Islet of Langerhans (tissue), 1 donor: ENCODE measurements at regions not wholly inside any gene's neighbourhood (a gene's known extent, or its start where the extent isn't known, plus 50 kb on each side); places are given as distances from the start of the nearest gene placed in this dataset.

Experiments
- FAIRE-seq: peaks from one replicate; lab custom pipeline; 2011; peaks lifted over from hg19 to GRCh38; lab: Jason Lieb, UNC

DNA sequence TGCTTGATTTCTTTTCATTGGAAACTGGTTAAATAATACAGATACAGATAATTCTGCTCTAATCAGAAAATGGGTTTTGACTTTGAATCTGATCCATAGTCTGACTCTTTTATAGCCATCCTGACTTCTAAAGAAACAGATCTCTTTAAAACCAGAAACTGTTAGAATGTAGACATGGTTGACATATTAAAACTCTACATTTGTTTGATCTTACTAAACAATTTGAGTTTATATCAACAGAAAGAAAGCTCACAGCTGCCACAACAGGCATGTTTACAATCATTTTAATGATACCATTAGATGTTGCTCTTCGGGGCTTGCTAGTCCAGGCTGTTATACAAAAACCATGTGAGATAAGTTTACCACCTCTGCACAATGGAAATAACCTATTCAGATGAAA lies 193.0 kb upstream of the SEMA3A start:
- no peak for FAIRE-seq

DNA sequence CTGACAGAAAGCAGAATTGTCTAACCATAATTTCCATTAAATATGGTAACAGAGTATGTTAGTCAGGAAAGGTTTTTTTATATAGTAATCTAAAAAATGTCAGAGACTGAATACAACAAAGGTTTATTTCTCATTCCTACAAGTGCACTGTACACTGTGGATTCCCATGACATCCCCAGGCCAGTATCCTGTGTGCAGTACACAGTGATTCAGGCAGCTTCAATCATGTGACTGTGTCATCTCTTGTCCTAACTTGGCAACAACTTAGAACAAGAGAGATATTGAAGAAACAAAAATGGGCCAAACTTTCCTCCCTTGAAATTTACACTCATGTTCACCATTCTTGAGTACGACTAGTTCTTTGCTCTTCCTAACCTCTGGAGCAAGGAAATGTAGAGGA lies 189.8 kb upstream of the SEMA3A start:
- FAIRE-seq, result no peak

DNA sequence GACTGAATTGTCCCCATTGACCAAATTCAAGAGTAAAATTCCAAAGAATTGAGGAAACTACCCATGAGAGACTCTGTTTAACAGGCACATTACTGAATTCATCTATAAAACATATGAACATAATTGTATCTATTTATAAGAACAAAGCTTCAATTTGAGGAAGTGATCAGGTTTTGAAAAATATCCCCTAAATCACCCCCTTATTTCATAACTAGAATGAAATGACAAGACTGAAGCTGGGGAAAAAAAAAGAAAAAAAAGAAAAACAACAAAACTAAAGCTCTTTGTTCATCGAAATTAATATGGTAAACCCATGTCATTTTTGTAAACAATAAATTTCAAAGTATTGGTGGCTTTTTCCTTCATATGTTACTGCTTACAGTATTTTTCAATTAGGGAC lies 184.9 kb upstream of the SEMA3A start:
- FAIRE-seq, result no peak

DNA sequence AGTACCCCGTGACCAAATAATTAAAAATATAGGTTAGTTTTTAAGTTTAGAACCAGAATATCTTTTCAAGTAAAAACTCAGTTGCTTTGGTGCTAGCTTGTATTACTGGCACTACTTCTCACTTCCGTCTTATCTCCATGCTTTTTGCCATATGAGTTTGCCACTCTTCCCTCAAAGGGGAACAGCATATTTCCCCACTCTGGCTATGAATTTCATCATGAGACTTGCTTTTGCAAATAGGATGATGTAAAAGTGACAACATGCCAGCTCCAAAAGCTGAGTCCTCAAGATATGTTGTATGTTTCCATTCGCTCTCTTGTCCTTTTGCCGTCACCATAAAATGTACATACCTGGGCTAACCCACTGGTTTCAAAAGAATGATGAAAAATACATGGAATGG lies 178.1 kb upstream of the SEMA3A start:
- FAIRE-seq, result no peak

DNA sequence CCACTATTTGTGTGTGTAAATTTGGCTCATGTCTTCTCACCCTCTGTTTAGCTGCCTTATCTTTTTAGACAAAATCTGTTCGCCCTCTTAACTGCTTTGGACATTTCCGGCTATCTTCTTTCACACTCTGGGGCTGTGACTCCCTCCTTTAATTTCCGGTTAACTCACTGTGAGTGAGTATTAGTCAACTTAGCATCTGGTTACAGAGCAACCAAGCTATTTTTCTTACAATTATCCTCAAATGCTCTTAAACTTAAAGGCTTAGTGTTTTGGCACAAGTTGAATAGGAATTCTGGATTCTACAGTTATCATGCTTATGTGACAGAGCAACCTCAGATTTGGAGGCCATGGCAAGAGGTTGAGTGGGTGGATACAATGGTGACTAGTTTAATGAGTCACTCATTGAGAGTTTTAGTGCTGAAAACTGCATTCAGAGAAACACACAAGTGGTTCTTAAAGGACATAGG lies 177.6 kb upstream of the SEMA3A start:
- no peak for FAIRE-seq

DNA sequence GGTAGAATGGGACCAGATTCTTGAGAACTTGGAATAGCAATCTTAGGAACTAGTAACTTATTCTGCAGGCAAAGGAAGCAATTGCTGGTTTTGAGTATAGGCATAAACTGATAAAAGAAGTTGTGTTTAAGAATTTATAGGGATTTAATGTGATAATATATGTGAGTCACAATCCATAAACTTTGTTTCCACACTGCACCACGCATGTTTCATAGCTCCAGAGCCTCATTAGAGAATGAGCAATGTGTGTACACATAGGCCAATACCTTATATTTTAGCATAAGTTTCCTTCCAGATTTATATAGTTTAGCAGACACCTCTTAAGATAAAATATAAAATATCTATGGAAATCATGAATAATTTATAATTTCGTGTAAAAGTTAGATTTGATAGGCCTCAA lies 175.5 kb upstream of the SEMA3A start:
- FAIRE-seq, result no peak

DNA sequence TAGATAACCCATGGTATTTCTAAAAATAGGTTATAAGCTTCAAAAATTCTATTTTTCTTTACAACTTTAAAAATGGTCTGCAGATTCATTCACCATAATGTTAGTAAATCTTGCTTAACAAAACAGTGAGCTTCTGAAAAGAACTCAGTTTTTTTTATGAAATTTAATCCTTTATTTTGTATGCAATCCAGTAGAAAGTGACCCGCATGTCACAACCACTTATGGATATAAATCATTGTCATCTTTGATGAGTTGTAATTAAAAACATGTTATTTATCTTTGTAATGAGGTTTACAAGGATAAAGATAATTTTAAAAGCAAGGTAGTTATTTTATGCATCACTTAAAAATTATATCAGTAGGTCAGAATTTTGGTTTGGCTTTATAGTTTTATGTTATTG lies 173.5 kb upstream of the SEMA3A start:
- FAIRE-seq, result no peak

DNA sequence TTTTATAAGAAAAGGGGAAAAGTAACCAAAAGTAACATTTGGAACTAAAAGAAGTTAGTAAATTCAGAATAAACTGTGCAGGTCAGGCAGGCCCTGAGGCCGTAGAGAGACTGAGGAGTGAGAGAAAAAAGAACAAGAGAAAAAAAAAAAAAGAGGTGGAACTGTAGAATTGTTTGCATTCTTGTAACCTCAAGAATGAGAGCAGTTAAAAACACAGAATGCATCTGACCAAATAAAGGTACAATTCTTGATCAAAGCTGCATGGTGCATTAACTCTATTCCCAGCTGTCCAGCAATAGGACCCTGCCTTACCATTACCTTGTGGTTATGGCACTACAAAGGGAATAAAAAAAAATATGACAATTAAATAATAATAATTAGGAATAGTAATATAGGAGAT lies 170.1 kb upstream of the SEMA3A start:
- FAIRE-seq, result no peak

DNA sequence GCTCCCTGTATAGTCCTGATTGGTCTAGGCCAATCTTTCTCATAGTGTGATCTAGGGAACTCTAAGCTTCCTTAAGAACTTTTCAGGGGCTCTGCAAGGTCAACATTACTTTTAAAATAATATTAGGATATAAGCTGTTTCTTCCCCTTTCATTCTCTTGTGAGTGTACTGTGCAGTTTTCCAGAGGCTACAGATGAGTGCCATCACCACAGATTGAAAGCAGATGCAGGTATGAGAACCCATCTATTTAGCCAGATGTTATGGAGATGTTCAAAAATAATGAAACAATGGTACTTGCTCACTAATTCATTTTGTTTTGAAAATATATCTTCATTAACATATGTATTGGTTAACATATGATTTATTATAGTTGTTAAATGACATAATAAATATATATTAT lies 169.2 kb upstream of the SEMA3A start:
- no peak for FAIRE-seq

DNA sequence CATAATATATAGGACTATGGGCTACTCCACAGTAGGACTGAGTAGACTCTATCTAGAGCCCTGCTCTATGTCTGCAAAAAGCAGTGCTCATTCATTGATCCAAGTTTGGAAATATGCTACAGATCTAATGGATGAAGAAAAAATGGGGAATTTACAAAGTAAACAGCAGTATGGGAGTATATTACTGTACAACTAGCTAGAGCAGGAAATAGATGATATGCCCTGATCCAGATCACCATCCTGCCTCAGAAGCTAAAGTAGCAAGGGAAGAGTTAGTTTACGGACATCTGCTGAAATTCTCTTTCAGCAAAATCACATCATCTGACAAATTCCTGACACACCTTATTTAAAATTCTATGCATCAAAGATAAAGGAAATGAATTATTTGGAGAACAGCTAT lies 168.2 kb upstream of the SEMA3A start:
- no peak for FAIRE-seq

DNA sequence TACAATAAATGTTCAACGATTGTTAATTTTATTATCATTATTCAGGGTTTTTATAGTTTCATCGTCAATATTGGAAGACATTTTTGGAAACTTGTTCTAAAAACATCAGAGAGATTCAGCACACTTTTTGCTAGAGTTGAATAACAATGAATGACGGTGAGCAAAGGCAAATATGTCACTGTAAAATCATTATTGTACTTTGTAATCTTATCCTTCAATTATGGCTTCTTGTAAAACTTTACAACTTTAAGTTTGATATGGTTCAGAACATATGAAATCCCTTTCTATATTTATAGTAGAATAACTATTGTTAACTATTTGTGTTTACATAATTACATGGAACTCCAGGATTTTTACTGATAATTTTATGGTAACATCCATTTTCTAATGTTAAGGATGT lies 167.8 kb upstream of the SEMA3A start:
- FAIRE-seq, result no peak

DNA sequence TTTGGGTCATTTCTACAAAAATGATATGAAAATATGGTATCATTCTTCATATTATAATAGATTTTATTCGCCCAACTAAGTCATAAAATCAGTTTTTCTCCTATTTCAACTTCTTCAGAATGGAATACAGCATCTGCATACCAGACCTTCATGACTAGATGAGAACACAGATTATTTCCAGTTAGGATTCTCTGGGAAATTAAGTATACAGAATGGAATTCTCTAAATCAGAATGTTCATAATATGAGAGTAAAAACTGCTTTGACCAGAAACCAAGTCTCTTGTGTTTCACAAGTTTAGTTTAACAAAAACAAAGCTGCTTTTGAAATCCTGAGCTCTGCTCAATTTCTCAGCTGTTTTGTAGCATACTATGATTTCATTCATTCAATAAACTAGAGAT lies 160.3 kb upstream of the SEMA3A start:
- FAIRE-seq, result no peak

DNA sequence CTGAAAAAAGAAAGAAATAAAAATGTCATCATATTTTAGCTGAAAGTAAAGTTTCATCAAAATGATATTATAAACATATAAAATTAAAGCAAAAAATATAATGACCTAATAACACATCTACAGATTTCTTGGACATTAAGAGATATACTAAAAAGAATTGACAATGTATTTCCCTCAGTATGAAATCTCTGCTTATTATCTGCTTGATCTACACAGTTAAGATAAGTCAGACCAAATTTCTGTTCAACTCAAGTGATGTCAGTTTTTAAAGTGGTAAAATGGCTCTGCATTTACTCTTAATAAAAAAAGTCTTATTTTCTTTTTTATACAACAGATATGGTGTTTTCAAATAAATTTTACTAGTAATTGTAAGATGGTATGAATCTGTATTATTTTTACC lies 159.4 kb upstream of the SEMA3A start:
- no peak for FAIRE-seq

DNA sequence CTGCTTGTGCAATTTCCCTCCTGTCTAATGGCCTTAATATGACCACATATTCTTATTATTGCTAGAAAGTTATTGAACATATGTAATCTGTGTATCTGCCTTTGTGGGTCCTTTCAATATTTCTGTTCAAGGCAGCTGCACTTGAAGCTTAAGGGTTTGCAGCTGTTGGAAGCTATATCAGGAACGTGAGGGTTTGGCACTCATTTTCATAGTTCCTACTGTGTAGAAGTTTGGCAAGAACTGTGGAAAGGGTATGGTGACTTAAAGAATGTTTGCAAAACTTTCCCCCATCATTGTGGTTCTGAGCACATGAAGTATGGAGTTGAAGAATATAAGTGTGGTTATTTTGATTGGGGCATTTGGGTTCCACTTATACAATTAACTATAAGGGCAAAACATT lies 144.7 kb upstream of the SEMA3A start:
- no peak for FAIRE-seq

DNA sequence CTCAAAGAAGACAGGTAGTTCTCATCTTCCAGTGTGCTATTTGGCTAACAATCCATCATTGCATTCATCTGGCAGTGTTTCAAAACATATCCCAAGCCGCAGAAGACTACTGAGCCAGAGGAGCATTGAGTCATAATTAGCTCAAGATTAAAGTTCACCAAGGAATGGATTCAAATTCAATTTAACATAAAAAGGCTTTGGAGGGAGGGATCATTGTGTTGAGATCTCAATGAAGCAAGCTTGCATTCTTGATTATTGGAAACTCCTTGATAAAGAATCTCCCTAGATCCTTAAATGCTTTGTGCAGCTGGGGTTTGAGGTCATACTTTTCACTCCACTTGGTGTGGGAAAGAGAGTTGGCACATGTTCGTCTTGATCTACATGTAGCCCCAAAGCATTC lies 142.8 kb upstream of the SEMA3A start:
- no peak for FAIRE-seq

DNA sequence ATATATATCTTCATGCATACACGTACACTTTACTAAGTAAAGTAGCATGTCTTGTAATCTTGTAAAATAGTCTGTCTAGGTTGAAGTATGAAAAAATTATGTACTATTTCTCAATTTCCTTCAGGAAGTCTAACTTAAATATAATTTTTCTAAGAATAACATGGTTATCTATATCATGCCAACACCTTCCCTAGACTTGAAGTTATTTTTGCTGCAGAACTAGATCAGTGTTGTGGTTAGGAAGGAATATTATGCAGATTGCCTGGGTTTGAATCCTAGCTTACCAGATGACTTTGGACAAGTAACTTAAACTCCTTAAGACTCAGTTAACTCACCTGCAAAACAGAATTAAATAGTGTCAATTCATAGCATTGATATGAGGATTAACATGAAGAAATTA lies 142.2 kb upstream of the SEMA3A start:
- no peak for FAIRE-seq

DNA sequence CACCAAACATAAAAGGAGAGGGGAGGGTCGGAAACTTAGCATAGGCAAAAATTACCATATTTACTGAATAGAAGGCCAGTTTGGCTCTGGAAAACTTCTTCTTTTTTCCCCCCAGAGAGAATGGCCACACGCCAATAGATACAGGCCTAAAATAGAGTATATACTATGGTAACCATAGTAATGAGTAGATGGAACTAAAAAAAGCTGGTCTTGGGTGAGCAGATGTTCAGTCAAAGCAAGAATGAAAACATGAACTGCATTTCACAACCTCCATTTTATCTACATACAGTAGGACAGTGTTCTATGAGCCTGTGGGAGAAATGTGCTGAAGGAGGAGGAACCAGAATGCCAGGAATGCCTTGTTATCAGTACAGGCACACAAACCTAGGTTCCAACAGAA lies 141.7 kb upstream of the SEMA3A start:
- FAIRE-seq, result no peak

DNA sequence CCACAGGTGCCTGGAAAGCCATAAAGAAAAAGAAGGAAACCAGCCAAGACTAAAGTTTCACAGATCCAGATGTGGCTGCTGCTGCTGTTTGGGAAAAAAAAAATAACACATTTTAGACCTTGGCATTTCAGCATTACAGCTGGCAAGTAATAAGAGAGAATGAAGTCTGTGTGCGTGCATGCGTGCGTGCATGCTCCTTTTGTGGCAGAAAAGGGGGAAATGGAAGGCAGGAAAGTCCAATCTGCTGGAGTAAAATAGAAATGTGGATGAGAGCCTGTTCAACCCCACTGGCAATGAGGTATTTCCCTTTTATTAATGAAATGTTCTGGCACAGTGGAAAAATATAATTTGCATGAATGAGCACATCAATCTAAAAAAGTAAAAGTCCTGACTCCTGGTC lies 137.0 kb upstream of the SEMA3A start:
- FAIRE-seq, result no peak

DNA sequence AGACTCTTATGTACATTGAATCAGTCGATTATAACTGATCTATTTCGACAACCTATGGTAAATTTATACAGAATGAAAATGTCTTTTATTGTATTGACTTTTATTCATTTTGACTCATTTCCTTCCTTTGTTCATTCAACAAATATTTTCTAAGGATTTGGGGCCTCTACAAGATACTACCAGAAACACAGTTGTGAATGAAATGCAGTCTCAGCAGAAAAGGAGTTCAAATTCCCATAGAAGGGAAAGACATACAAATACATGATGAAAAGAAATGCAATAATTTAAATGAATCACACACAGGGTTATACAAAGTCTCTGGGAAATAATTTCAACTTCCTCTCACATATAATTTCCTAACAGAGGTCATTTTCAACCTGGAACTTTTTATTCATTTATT lies 134.0 kb upstream of the SEMA3A start:
- no peak for FAIRE-seq

DNA sequence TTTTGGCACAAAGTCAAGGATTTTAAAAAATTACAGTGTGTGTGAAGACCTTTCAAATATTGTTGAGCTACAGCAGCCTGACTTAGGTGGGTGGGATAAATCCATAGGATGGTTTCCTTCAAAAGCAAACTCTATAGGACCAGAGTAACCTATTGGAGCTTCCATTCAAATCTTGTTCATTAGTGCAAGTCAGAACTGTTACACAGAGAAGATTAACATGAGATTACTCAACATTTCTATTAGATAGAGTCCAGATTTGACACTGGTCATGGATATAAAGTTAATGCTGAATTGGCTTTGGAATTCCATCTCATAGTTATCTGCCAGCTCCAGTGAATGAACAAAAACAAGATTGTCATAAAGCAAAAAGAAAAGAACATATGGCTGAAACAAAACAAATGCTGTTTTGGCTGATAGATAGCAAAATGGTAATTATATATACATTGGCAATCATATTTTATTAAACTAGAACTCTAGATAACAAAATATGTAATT lies 129.6 kb upstream of the SEMA3A start:
- FAIRE-seq, result no peak

DNA sequence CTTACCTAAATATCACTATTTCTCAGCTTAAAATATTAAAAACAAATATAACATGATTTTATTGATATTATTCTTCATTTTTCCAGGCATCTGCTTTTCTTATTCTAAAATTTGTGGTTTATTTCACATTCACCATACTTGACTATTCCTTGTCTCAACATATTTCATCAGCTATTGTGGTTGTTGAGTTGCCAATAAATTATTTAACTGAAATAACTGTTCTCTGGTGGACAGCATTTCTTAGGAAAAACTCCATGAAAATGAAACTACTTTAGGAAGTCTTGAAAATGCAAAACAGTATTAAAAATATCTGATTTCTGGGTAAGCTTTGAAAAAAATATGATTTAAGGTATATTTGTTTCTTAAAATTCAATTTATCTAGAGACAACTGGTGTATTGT lies 122.9 kb upstream of the SEMA3A start:
- no peak for FAIRE-seq

DNA sequence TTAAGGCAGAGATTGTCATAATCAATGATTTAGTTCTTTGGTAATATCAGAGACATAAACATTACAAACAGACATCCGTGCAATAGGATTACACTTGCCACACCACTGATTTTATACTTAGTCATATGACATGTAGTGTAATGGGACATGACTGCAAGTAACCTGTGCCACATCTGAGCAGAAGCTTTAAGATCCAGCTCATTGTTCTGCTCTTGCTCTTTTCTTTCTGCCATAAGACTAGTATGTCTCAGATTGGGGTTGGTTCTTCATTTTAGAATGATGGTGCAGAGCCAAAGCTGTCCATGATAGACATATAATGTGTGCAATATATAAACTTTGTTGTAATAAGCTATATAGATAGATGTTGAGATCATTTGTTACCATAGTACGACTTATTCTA lies 119.7 kb upstream of the SEMA3A start:
- FAIRE-seq, result no peak

DNA sequence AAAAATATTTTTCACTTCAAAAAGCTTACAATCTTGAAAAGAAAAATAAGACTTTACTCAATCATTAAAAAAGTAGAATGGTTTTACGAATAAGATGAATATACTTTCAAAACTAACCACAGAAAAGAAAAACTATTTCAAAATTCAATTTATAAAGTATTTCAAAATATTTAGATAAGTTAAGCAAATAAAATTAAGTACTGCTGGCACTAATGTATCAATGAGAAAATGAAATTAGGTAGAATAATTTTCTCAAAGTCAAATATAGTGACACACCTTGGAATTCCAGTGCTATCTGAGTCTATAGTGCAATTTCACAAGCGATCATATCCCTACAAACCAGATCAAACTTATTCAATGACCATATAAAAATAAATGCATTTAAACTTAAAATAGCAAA lies 109.8 kb upstream of the SEMA3A start:
- FAIRE-seq, result no peak

DNA sequence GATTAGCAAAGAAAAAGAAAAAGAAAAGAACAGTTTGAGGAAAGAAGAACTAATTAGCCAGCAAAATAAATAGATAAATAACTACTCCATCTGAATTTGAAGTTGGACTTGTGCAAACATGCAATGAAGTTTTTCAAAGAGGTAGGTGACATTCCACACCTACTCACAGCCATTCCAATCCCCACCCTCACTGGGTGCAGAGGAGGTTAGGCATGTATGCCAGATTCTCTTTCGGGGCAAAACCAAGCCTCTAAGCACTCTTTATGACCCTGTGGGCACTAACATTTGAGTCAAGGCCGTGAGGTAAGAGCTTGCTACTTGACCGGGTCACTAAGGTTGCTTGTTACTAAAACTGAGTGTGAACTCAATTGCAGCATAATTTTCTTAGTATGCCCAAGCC lies 108.4 kb upstream of the SEMA3A start:
- FAIRE-seq, result no peak

DNA sequence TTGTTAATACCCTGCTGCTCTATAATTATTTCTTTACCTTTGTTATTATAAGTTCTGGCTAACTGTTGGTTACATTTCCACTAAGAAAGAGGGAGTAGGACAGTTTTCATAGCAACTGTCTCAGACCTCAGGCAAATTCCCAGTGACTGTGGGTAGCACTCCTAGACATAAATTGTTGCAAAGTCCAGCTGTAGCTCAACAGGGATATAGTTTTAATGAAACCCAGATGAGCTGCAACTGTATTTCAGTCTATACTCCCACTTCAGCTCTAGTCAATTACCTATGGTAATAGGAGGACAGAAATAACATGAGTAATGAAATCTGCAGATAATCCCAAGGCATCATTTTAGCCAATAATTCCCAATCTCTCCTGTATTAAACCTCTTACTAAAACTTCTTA lies 103.0 kb upstream of the SEMA3A start:
- no peak for FAIRE-seq
